ENCODE measurements at regions not wholly inside any gene's neighbourhood (a gene's known extent, or its start where the extent isn't known, plus 50 kb on each side); places are given as distances from the start of the nearest gene placed in this dataset.

DNA sequence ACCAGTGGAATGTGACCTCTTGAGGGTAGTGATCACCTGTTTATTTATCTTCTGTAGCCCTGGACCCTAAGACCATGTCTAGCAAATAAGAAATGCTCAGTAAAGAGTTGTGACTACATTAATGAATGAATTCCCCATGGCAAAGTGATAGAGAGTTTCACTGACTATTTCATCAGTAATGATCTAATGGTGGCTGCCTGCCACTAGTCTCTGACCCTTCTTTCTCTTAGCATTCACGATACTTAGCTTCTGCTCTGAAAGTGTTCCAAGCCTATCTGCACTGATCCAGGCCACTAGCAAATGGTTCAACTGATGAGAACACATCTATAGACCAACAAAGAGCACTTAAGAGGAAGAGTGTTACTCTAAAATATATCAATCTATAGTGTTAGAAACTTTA is 50.0 kb upstream of the RASGEF1B start:
- no peak for DNase-seq
